ENCODE measurements at regions not wholly inside any gene's neighbourhood (a gene's known extent, or its start where the extent isn't known, plus 50 kb on each side); places are given as distances from the start of the nearest gene placed in this dataset.

DNA sequence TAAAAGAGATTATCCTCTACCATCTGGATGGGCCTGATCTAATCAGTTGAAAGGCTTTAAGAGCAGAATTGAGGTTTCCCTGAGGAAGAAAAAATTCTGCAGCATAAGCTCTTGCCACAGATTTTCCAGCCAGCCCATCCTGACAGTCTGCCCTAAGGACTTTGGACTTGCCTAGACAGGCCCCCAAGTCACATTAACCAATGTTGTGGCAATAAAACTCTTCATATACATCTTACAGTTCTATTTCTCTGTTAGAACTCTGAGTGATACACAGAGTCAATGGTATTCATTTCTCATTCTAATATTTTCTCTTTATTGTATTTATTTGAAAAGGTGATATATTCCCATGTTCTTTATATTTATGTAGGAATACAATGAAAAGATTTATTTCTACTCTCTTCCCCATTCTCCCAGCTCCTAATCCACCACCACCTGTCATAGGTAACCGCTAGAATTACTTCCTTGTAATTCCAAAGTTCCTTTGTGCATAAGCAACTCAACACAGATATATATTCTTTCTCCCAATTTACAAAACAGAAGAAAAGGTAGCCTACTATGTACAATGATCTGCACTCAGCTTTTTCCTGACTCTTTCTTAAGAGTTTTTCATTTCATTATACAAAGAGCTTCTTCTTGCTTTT lies 182.1 kb downstream of the CAPZA3 start:
- no TSS peak for BruUV-seq (replicated peaks)
- intact Hi-C loops (cut with micrococcal nuclease; ENCODE audit: unreplicated experiment) = no loop called here
- CTCF ChIA-PET = interaction anchor here (1.5 kb wide), 1 partner anchor 16 kb away, joined by 3 read pairs; no protein-coding TSS in a partner anchor
- Mint-ChIP-seq H3K27me3 (ENCODE audit: unreplicated experiment) (no peaks in the 10 kb centered on the region), H3K4me3 (ENCODE audit: low read depth, unreplicated experiment) (no peak overlapping the region), H3K4me1 (ENCODE audit: low read depth, unreplicated experiment) (peaks cover 9% of the 10 kb centered on the region), H3K27ac (ENCODE audit: unreplicated experiment) (no peak overlapping the region), H3K36me3 (ENCODE audit: insufficient read depth, unreplicated experiment) (no peaks in the 10 kb centered on the region), H3K9me3 (ENCODE audit: low read depth, unreplicated experiment) (no peaks in the 10 kb centered on the region)
- TF ChIP-seq, protein P1, sequence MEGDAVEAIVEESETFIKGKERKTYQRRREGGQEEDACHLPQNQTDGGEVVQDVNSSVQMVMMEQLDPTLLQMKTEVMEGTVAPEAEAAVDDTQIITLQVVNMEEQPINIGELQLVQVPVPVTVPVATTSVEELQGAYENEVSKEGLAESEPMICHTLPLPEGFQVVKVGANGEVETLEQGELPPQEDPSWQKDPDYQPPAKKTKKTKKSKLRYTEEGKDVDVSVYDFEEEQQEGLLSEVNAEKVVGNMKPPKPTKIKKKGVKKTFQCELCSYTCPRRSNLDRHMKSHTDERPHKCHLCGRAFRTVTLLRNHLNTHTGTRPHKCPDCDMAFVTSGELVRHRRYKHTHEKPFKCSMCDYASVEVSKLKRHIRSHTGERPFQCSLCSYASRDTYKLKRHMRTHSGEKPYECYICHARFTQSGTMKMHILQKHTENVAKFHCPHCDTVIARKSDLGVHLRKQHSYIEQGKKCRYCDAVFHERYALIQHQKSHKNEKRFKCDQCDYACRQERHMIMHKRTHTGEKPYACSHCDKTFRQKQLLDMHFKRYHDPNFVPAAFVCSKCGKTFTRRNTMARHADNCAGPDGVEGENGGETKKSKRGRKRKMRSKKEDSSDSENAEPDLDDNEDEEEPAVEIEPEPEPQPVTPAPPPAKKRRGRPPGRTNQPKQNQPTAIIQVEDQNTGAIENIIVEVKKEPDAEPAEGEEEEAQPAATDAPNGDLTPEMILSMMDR (IDR thresholded peaks at IDR 0.05; ENCODE audit: unreplicated experiment) = no peak
- DNase-seq = no peak

- BruUV-seq (replicated peaks) = no TSS peak
- TF ChIP-seq, protein P1 (IDR thresholded peaks at IDR 0.05; ENCODE audit: unreplicated experiment) = no peak
- Mint-ChIP-seq H3K36me3 (ENCODE audit: insufficient read depth, unreplicated experiment) (no peaks in the 10 kb centered on the region), H3K4me3 (ENCODE audit: low read depth, unreplicated experiment) (no peak overlapping the region), H3K27ac (ENCODE audit: unreplicated experiment) (no peak overlapping the region), H3K4me1 (ENCODE audit: low read depth, unreplicated experiment) (peaks cover 9% of the 10 kb centered on the region), H3K27me3 (ENCODE audit: unreplicated experiment) (no peaks in the 10 kb centered on the region), H3K9me3 (ENCODE audit: low read depth, unreplicated experiment) (no peaks in the 10 kb centered on the region)
- CTCF ChIA-PET = interaction anchor here (0.7 kb wide), 1 partner anchor 32 kb away, joined by 3 read pairs; no protein-coding TSS in a partner anchor
- DNase-seq = no peak
- intact Hi-C loops (cut with micrococcal nuclease; ENCODE audit: unreplicated experiment) = no loop called here
Observed at GRCh38 chr12:18922851-18923250, 184.9 kb downstream of the CAPZA3 start.

DNA sequence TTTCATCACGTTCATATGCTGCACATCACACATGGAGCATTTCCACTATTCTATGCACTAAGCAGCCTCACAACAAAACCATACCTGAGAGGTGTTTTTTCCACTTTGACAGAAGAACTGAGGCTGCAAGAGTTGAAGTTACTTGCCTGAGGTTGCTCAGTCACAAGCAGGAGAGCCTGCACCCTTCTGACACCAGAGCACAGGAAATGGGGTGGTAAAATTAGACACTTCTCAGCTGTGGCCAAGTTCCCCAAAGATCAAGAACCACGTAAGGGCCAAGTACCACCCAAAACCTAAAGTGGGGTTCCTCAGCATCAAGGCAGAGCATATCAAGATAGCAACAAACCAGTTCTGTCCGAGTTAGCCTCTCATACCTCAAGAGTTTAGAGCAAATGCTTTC lies 185.8 kb downstream of the CAPZA3 start:
- Mint-ChIP-seq H3K36me3 (ENCODE audit: insufficient read depth, unreplicated experiment) (no peaks in the 10 kb centered on the region), H3K27ac (ENCODE audit: unreplicated experiment) (no peak overlapping the region), H3K4me1 (ENCODE audit: low read depth, unreplicated experiment) (peaks cover 9% of the 10 kb centered on the region), H3K9me3 (ENCODE audit: low read depth, unreplicated experiment) (no peaks in the 10 kb centered on the region), H3K4me3 (ENCODE audit: low read depth, unreplicated experiment) (no peak overlapping the region), H3K27me3 (ENCODE audit: unreplicated experiment) (no peaks in the 10 kb centered on the region)
- TF ChIP-seq, protein P1 (IDR thresholded peaks at IDR 0.05; ENCODE audit: unreplicated experiment) = no peak
- DNase-seq = no peak
- intact Hi-C loops (cut with micrococcal nuclease; ENCODE audit: unreplicated experiment) = no loop called here
- CTCF ChIA-PET = no interaction called here
- BruUV-seq (replicated peaks) = no TSS peak

GRCh38 chr12:18926188-18926587 lies 188.3 kb downstream of the CAPZA3 start:
- DNase-seq = no peak
- Mint-ChIP-seq H3K27me3 (ENCODE audit: unreplicated experiment) (no peaks in the 10 kb centered on the region), H3K9me3 (ENCODE audit: low read depth, unreplicated experiment) (peaks cover 6% of the 10 kb centered on the region), H3K4me3 (ENCODE audit: low read depth, unreplicated experiment) (no peak overlapping the region), H3K4me1 (ENCODE audit: low read depth, unreplicated experiment) (no peaks in the 10 kb centered on the region), H3K36me3 (ENCODE audit: insufficient read depth, unreplicated experiment) (no peaks in the 10 kb centered on the region), H3K27ac (ENCODE audit: unreplicated experiment) (no peak overlapping the region)
- intact Hi-C loops (cut with micrococcal nuclease; ENCODE audit: unreplicated experiment) = no loop called here
- TF ChIP-seq, protein P1 (IDR thresholded peaks at IDR 0.05; ENCODE audit: unreplicated experiment) = no peak
- no TSS peak for BruUV-seq (replicated peaks)
- CTCF ChIA-PET = no interaction called here
